Left colon (tissue), 2 donors: ENCODE measurements at regions not wholly inside any gene's neighbourhood (a gene's known extent, or its start where the extent isn't known, plus 50 kb on each side); places are given as distances from the start of the nearest gene placed in this dataset.
"Not testable (repeated sequence)": the region's sequence is repeated elsewhere in the genome, so short reads cannot be mapped to it uniquely, and the experiment has no call there.

ENCODE experiments used
- ATAC-seq: fragments of 200-7000 bp; cut with Tn5 transposase; one replicate; pipeline ENCODE4 v1.9.1; 2020; ENCODE audit warnings: mild to moderate bottlenecking, moderate library complexity
- DNase-seq, 2 donors: peaks; one replicate each; pipeline ENCODE4 v3.0.0-alpha.2; 2020
- intact Hi-C, 2 donors: fragments of 100-400 bp; cut with DNase I in 1 of 2; cut with micrococcal nuclease in 1 of 2; formaldehyde crosslinking; loops; one replicate each; pipeline versions ENCODE4 v1.11.2 to v1.14.0; 2022; cut with DNase I, micrococcal nuclease
- donor health status: DM: no; HTN: no; CAD: no.
- donor health status: DM: yes; HTN: yes; CAD: no.

DNA sequence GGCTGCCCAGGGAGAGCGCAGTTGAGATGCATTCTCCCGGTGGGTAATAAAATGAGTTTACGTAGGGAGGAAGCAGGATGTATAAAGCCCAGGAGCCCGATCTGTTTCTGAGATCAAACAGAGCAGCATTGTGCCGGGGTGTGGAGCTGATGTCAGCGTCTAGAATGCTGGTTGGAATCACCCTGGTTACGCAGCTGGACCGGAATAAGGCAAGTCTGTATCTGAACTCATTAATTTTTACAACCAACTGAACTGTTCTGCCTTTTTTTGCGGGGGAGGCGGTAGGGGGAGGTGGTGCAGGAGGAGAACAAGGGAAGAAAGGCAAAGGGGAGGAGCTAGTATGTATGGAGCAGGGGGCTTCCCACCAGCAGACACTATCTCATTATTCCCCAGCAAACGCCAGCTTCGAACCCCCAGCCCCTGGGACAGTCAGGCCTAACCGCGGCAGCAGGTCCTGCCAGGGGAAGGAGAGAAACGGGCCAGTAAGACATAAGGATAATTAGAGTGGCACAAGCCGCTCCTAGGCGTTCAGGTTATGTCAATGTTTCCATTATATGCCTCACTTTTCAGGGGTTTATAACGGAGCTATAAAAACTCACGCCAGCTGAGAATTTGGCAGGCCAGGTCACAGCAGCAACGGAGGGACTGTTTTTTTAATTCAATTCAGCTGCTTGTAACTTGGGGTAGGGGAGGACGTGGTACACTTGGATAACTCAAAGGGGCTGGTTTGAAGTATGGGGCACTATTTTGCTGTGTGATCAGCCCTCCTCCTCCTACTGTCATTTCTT, 175.3 kb upstream of the HES1 start:
- intact Hi-C loops = no loop called here
- peak; percentile 95 for ATAC-seq
- peak; percentile 68 to 91 for DNase-seq

DNA sequence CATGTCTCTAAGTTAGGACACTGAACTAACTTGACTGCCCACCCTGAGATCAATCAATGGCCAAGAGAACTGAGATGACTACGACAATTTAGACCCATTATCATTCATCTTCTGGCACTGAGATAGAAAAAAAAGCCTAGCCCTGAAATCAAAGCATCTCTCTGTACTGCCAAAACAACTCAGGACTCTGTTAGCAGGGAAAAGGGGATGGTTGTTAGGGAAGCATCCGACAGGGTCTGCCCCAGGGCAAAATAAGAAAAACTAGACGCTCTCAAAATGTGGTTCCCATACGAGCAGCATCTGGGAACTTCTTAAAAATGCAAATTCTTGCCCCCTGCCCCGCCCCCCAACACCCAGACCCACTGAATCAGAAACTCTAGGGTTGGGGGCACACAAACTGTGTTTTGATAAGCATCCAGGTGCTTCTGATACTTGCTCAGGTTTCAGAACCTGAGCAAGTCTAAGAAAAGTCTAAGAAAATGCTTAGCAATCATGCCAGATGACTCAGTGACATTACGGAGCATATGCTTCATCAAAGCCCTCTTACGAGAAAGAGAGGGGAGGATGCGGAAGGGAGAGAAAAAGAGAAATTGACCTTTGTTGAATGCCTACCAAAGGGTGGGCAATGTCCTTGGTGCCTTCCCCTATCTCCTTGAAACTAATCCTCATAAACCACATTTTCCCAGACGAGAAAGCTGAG, 172.8 kb upstream of the HES1 start:
- ATAC-seq (no peak), DNase-seq (no peak)
- intact Hi-C loops = no loop called here

DNA sequence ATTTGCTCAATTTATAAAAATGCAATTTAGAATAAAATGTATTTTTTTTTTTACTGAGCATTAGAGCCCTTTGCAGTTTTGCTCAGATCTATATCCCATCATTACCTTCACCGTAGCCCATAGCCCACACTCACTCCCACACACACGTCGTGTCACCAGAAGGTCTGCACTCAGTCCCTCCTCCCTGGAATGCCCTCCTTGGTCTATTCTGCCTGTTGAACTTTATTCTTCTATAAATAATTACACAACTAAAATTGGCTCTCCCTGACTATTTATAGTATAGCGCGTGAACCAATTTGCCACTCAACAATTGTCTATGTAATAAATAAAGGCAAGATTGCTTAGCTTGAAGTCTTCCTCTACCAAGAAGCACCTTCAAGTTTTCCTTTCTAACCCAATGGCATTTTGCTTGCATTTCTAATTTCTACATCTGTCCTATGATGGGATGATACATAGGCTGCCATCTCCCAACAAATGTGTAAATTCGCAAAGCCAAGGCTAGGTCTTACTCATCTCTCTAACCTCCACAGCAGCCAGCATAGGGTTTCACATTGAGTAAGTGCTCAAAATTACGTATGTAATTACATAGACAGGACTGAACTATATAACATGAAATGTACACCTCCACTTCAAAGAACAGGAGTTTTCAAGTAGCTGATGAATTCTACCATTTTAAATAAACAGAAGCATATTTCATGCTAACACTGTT, 172.0 kb upstream of the HES1 start:
- DNase-seq (no peak), ATAC-seq (no peak)
- intact Hi-C loops = no loop called here

DNA sequence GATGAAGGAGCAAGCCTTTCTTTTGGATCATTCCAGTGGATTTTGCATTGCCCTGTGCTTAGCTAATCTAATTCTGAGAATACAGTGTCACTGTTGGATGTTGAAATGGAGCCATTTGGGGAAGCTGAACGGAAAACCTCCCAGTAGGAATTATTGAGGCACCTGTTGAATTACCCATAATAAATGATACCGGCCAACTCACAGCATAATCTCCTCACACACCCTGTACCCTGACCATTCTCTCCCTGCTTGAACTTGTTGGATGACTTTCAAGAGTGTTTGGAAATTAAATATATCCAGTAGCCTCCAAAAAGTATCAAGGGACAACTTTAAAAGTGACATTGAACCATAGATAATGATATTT, 171.4 kb upstream of the HES1 start:
- ATAC-seq (no peak), DNase-seq (no peak)
- intact Hi-C loops = no loop called here

DNA sequence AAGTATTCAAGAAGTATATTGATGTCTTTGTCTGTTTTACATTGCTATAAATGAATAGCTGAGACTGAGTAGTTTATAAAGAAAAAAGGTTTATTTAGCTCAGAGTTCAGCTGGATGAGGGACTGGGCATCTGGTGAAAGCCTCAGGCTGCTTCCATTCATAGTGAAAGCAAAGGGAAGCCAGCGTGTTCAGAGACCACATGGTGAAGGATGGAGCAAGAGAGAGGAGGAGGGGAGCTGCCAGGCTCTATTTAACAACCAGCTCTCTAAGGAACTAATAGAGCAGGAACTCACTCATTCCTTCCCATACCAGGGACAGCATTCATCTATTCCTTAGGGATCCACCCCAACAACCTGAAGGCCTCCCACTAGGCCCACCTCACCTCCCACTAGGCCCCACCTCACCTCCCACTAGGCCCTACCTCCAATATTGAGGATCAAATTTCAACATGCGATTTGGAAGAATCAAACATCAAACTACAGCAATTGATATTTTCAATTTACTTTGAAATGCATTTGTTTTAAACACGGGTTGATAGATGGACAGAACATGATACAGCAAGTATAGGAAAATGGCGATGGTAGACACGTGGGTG, 167.5 kb upstream of the HES1 start:
- ATAC-seq = no peak
- intact Hi-C loops = no loop called here

DNA sequence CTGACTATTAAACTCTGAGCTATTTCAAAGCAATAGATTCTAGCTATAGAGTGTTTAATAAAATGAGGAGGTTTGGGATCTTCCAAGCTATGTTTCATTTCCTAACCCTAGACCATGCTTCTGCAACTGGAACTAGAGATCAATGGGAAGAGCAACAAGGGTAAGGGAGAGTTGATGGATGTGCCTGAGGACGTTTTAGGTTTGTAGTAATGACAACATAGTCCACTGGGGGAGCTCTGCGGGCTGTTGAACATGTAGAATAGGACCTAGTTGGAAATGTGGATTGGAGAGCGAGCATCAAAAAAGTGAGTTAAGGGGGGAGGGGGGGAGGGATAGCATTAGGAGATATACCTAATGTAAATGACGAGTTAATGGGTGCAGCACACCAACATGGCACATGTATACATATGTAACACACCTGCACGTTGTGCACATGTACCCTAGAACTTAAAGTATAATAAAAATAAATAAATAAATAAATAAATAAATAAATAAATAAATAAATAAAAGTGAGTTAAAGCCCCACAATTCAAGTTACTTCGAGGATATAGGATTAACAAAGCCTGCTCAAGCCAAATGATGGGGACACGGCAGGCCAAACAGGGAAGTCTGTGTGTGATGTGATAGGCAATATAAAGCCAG, 165.7 kb upstream of the HES1 start:
- DNase-seq (peak in 1 of 2 donors; percentile 64), ATAC-seq (peak; percentile 53)
- intact Hi-C loops = not testable (repeated sequence)

More for the DNA sequence above, 167.5 kb upstream of the HES1 start:
- no peak for DNase-seq

DNA sequence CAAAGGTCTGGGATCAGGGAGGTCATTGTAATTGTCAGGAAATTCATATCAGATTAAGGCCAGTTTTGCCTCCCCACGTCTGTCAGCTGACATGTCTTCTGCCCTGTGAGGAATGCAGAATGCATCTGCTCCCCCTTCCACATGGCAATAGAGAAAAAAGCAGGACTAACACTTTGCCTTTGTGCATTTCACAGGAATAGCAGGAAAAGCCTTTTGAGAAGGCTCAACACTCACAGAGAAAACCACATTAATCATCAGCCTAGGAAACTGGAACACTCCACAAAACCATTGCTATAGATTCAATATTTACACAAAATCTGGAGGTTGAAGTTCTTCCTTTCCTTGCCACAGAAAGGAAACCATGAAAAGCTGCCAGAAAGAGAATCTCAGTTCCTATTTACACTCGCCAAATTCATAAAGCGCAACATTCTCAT, 165.2 kb upstream of the HES1 start:
- DNase-seq (no peak), ATAC-seq (peak; percentile 59)
- intact Hi-C loops = no loop called here

DNA sequence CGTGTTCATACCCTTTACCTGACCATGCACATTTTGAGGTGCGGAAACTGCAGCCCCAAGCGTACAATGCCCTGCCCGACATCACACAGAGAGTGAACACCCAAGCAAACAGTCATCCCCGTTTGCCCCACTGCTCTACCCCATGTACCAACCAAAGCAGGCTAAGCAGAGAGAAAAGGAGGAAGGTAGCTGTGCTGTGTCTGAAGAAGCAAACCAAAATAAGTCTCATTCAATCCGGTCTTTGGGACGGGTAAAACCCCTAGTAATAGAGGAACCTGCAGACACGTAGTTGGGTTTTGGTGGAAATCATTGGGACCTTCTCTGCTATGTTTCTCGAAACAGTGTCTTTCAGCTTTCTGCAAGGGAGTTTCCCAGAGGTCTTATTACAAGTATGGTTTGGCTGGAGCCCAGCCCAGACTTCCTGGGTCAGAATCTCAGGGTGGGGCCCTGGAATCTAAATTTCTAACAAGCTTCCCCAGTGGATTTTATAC, 164.6 kb upstream of the HES1 start:
- intact Hi-C loops = no loop called here
- DNase-seq (peak; percentile 80 to 82), ATAC-seq (peak; percentile 87)

DNA sequence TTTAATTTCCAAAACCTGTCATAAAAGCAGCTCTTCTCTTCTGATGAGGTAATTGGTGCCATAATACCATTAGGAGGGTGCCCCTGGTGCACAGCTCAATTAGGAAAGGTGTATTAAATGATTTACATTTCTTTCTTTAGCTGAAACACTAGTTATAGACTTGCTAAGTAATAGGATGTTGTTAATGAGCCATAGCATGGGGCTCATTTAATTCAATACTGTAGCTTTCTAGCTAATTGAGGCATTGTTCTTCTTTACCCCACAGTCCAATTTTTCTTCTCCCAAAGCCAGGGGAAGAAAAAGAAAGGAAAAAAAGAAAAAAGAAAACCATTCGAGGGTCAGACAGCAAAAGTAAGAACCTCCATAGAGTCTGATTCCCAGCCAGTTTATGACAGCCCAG, 164.0 kb upstream of the HES1 start:
- no peak for ATAC-seq
- intact Hi-C loops = no loop called here

DNA sequence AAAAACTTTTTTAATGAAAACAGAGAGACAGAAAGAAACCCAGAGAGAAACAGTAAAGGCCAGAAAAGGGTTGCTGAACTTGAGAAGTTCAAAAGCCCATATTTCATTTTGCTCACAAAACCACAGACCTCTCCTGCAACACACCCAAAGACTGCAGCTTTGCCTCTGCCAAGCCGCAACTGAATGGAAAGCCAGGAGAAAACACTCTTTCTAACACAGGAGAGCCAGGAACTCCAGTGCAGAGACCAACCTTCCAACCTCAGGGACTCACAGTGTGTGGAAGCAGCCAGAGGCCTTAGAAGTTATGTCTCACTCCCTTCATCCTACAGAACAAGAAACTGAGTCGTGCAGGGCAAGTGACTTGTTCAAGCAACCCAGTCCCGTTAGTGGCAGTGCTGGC, 163.1 kb upstream of the HES1 start:
- intact Hi-C loops = no loop called here
- ATAC-seq (no peak), DNase-seq (no peak)

More for the DNA sequence above, 164.0 kb upstream of the HES1 start:
- DNase-seq = no peak

DNA sequence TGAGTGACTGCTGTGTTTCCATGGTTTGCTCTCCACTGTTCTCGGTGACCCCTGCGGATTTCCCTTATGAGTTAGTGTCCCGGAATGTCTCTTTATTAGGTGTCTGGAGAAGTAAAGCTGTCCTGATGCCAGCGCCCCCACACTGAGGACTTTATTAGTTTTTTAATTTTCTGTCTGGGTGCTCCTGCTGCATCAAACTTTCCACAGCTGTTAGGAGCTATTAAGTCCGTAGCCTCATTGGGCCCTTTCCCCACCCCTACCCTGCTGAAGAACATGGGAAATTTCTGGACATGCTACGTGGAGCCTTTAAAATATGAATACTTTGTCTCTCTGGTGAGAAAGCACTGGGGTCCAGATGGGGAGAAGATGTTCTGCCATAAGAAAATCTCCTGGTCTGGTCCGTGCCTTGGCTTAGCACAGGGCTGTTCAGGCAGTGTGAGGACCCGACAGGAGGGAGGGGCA, 161.7 kb upstream of the HES1 start:
- no peak for DNase-seq
- intact Hi-C loops = no loop called here
- no peak for ATAC-seq

DNA sequence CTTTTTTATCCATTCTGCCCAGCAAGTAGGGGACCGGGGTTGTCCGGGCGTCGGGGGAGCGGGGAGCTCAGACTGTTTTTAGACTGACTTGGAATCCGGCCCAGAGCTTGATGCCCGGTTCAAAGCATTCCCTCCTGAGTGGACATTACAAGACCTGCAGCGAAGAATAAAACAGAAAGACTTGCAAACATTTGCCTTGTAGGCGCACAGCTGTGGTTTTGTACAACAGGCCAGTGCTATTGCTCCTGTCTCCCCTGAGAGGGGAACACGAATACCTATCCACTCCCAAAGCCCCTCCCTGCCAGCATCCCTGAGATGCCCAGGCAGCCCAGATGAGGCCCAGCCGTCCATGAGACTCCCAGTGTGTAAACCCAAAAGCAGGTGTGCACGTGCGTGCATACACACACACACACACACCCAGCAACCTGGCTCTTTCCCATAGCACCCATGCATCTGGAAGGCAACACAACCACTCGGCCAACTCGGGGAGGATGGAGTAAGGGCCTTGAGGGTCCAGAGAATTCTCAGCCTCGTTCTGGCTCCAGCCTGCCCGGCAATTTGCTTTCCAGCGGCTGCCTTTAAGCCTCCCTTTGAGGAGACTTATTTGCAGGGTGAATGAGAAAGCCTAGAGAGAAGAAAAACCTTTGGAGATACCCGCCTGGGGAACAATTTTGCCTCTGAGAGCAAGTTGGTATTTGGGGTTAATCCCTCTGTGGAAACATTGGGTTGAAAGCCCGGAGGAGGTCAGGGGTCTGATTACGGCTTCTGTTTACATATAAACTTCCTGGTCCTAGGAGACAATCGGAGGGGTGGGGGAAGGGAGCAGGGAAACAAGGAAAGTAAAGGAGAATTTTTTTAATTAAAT, 161.0 kb upstream of the HES1 start:
- ATAC-seq (no peak), DNase-seq (peak in 1 of 2 donors; percentile 44)
- intact Hi-C loops = no loop called here

DNA sequence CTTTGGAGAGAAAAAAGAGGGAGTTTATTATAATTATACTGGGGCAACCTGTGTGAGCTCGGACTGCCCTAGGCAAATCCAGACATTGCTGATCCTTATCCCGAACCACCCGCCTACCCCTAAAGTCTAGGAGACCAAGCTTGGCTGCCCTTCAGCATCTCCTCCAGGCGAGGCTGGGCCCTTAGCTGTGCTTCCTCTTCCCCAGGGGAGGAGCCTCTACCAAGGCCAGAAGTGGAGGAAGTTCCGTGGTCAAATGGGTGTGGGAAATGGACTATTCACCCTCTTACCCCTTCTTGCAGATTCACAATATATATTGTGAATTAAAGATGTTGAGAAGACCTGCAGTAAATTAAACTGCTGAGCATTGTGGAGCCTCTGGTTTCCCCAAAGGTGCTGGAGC, 158.3 kb upstream of the HES1 start:
- DNase-seq (no peak), ATAC-seq (peak; percentile 57)
- intact Hi-C loops = no loop called here

DNA sequence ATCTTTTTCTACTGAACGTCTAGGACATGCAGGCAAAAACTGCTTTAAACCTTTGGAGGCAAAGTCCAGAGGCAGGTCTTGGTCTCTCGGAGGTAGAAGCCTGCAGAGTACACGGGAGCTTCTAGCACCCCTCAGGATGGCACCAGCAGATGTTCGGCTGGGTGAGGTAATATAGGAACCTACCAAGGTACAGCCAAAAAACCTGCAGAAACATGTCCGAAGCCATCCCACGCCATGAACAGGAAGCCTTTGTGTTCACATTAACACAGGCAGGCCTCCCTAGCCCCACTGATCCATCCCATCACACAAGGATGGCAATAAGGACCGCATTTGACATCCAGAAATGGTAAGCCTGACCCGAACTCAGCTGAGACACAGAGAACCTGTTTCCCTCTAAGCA, 157.9 kb upstream of the HES1 start:
- intact Hi-C loops = no loop called here
- no peak for DNase-seq
- ATAC-seq = no peak

DNA sequence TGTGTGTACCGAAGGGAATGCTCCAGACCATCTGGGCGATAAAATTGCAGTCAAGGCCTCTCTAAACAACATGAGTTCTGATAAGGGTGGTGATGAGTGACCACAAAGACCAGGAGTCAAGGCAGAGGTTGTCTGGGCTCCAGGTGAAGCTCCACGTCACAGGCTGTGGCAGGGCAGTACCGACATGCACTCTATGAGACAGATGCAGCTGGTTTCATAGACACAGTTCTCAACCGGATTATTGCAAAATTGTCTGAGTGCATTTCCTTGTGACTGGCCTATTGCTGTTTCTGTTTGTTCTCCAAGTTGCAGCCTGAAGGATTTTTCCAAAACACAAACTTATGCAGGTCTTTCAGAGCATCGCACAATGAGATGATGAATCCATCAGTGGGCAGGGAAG, 157.5 kb upstream of the HES1 start:
- ATAC-seq (no peak), DNase-seq (no peak)
- intact Hi-C loops = no loop called here

DNA sequence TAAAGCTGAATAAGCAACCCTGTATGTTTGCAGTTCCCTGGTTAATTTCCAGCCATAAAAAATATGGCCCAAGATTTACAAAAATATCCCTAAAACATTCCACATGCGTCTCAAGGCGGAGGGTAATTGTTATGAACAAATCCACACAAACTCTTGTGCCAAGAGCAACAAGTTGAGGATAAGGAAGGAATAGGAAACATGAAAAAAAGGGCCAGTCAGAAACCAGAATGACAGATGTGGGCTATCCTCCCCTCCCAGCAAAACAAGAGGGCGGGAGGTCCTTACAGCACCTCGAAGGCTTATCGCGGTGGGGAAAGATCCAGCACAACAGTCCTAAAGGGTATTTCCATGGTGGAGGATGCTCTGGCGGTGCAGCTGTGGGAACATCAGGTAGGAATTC, 155.6 kb upstream of the HES1 start:
- no peak for ATAC-seq
- DNase-seq = no peak
- intact Hi-C loops = no loop called here

DNA sequence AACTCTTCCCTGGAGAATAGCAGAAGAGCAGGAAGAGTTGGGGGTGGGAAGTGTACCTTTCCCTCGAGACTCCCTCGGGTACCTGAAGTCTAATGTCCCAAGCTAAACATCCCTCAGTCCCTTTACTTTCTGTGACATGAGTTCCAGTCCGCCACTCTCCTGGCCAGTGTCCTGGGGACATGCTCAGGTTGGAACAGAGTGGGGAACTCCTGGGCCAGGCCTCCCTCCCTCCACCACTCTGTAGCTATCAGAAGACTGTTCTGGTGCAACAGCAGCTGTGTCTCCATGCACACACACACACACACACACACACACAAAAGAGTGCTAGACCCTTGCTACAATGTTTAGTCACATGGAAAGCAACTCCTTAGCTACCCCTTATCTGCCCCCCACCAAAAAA, 155.0 kb upstream of the HES1 start:
- DNase-seq (no peak), ATAC-seq (no peak)
- intact Hi-C loops = no loop called here

DNA sequence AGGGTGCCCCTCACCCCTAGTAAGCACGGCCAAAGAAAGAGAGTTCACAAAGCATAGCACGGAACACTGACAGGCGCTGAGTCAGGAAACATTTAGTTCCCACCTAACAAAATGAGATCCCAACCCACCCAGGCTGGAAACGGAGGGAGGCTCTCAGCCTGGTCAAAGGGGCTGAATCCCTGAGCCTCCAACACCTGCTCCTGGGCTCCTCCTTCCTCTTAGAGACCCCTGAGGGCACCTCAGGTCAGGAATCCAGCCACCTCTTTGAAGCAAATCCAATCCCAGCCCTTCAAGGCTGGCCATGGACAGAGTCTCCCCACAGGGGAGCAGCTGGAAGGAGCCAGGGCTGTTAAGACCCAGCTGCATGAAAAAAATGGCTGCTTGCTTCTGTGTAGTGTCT, 154.4 kb upstream of the HES1 start:
- intact Hi-C loops = no loop called here
- ATAC-seq (no peak), DNase-seq (no peak)
